Caco-2 (cell line): ENCODE measurements at regions not wholly inside any gene's neighbourhood (a gene's known extent, or its start where the extent isn't known, plus 50 kb on each side); places are given as distances from the start of the nearest gene placed in this dataset.

Experiments
- BruUV-seq: library from RNA; stranded (reverse); fragments of 400-500 nt; replicated peaks from 2 replicates; lab custom pipeline; 2021; lab: Mats Ljungman, UMichigan
- CTCF ChIA-PET: fragments of 300-600 bp; sonication (Branson Sonifier 250); formaldehyde crosslinking; loops from one replicate; lab custom pipeline; 2022; ENCODE audit warnings: antibody characterized with exemption; lab: Charles Lee
- POLR2A ChIA-PET: fragments of 300-600 bp; sonication (Branson Sonifier 250); formaldehyde crosslinking; loops from one replicate; lab custom pipeline; 2022; ENCODE audit warnings: antibody characterized with exemption; lab: Charles Lee
- DNase-seq, 2 experiments: peaks; one replicate each; pipeline versions ENCODE4 v3.0.0 to v3.0.0-alpha.2; 2020 to 2022
- H3K27me3 ChIP-seq: replicated peaks from 2 replicates; pipeline ENCODE4 v1.6.0; 2011; ENCODE audit warnings: low read length; ENCODE audit not compliant: control insufficient read depth, insufficient read depth
- H3K36me3 ChIP-seq: 2 replicates; pipeline ENCODE4 v1.5.1; 2011; ENCODE audit warnings: low read length; ENCODE audit not compliant: control insufficient read depth, insufficient read depth
- H3K4me1 ChIP-seq: fragments of 250-450 bp; sonication (Bioruptor Pico); 2 replicates; pipeline ENCODE4 v1.5.1; 2020; ENCODE audit warnings: mild to moderate bottlenecking
- H3K4me3 ChIP-seq: 2 replicates; pipeline ENCODE4 v1.5.1; 2011; ENCODE audit warnings: low read depth, mild to moderate bottlenecking, control low read depth, low read length
- H3K9me3 ChIP-seq: fragments of 250-450 bp; sonication (Bioruptor Pico); 2 replicates; pipeline ENCODE4 v1.5.1; 2020; ENCODE audit warnings: mild to moderate bottlenecking, moderate library complexity
- H3K27ac Mint-ChIP-seq: one replicate; pipeline ENCODE4 v1.8.0; 2022; ENCODE audit warnings: mixed read lengths; ENCODE audit not compliant: unreplicated experiment
- H3K27me3 Mint-ChIP-seq: one replicate; pipeline ENCODE4 v1.8.0; 2022; ENCODE audit warnings: mixed read lengths; ENCODE audit not compliant: insufficient read depth, unreplicated experiment
- H3K36me3 Mint-ChIP-seq: one replicate; pipeline ENCODE4 v1.8.0; 2022; ENCODE audit warnings: mild to moderate bottlenecking, mixed read lengths; ENCODE audit not compliant: insufficient read depth, unreplicated experiment
- H3K4me1 Mint-ChIP-seq: one replicate; pipeline ENCODE4 v1.8.0; 2022; ENCODE audit warnings: low read depth, mixed read lengths; ENCODE audit not compliant: unreplicated experiment
- H3K4me3 Mint-ChIP-seq: one replicate; pipeline ENCODE4 v1.8.0; 2022; ENCODE audit warnings: mild to moderate bottlenecking, moderate library complexity, mixed read lengths; ENCODE audit not compliant: unreplicated experiment
- H3K9me3 Mint-ChIP-seq: one replicate; pipeline ENCODE4 v1.8.0; 2022; ENCODE audit warnings: mixed read lengths; ENCODE audit not compliant: unreplicated experiment
- intact Hi-C: fragments of 100-400 bp; cut with micrococcal nuclease; formaldehyde crosslinking; loops from one replicate; pipeline ENCODE4 v1.10.0; 2022; ENCODE audit not compliant: unreplicated experiment
- TF ChIP-seq, protein P1 (sequence below), 2 experiments: fragments of 200-600 bp in 1 of 2; IDR thresholded peaks; 1 replicate in 1 of 2; 2 replicates in 1 of 2; pipeline versions ENCODE4 v1.5.1 to v1.8.0; 2011 to 2022; ENCODE audit warnings: antibody characterized with exemption in 1 of 2, control low read depth in 1 of 2, inconsistent platforms in 1 of 2, low read depth in 1 of 2, low read length in 1 of 2, mild to moderate bottlenecking in 1 of 2, moderate library complexity in 1 of 2; ENCODE audit not compliant: insufficient read depth in 1 of 2, severe bottlenecking in 1 of 2, unreplicated experiment in 1 of 2

DNA sequence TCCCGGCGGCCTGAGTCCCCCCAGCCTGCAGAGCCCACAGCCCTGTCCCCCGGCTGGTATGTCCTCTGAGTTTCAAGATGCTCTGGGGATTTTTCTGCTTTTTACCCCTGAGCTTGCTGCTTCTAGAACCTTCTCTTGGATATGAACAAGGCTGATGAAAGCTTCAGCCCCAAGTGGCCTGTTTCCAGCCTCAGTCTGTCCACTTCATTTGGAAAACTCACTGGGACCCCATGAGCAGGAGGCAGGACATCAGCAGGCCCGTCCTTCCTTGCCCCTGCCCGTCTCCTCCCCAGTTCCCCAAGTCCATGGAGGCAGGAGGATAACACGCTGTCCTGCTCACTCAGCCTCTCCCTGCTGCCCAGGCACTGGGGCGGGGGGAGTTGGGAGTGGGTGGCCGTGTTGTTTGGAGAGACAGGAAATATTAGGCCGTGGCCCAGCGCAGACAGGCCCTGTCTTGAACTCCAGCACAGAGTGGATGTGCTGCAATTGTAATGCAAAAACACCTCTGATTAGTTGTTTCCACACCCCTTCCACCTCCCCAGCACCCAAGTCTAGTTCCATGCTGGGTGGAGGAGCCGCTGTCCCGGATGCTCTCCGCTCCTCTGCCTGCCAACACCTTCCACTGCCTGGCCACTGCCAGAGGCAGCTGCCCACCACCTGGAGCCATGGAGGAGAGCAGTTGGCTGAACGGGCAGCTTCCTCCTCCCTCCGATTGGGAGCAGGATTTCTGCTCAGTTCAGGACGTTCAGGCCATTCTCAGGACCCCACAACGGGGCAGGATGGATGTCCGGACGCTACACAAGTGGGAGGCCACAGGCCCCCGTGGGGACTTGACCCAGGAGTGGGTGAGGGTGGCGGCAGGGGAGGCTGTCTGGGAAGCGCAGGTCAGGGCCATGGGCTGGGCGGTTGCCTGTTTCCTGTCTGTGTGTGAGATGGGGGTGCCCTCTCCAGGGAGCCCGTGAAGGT lies 216.9 kb upstream of the GSE1 start:
- no peaks in the 10 kb centered on the region for H3K9me3 Mint-ChIP-seq
- H3K27ac Mint-ChIP-seq = no peak overlapping the region
- Histone ChIP-seq H3K27me3 (no peaks in the 10 kb centered on the region), H3K4me1 (peaks cover 8% of the 10 kb centered on the region), H3K36me3 (no peaks in the 10 kb centered on the region), H3K9me3 (0 out of 2 replicates have a peak, but pooled peaks cover 4% of the 10 kb centered on the region), H3K4me3 (no peak overlapping the region)
- no peaks in the 10 kb centered on the region for H3K36me3 Mint-ChIP-seq
- POLR2A ChIA-PET = no interaction called here
- no peaks in the 10 kb centered on the region for H3K27me3 Mint-ChIP-seq
- TF ChIP-seq, protein P1, sequence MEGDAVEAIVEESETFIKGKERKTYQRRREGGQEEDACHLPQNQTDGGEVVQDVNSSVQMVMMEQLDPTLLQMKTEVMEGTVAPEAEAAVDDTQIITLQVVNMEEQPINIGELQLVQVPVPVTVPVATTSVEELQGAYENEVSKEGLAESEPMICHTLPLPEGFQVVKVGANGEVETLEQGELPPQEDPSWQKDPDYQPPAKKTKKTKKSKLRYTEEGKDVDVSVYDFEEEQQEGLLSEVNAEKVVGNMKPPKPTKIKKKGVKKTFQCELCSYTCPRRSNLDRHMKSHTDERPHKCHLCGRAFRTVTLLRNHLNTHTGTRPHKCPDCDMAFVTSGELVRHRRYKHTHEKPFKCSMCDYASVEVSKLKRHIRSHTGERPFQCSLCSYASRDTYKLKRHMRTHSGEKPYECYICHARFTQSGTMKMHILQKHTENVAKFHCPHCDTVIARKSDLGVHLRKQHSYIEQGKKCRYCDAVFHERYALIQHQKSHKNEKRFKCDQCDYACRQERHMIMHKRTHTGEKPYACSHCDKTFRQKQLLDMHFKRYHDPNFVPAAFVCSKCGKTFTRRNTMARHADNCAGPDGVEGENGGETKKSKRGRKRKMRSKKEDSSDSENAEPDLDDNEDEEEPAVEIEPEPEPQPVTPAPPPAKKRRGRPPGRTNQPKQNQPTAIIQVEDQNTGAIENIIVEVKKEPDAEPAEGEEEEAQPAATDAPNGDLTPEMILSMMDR (IDR thresholded peaks at IDR 0.05; ENCODE audit: insufficient read depth in 1 of 2, low read depth in 1 of 2, low read length in 1 of 2, severe bottlenecking in 1 of 2, unreplicated experiment in 1 of 2) = no peak
- no peak overlapping the region for H3K4me3 Mint-ChIP-seq
- H3K4me1 Mint-ChIP-seq = peaks cover 7% of the 10 kb centered on the region
- no TSS peak for BruUV-seq
- intact Hi-C loops = loop anchor here (5.0 kb wide), 1 partner anchor 79 kb away; no protein-coding TSS in a partner anchor
- peak in 1 of 2 experiments; percentile 33 for DNase-seq
- CTCF ChIA-PET = interaction anchor here (0.6 kb wide), 1 partner anchor 137 kb away, joined by 3 read pairs; no protein-coding TSS in a partner anchor

DNA sequence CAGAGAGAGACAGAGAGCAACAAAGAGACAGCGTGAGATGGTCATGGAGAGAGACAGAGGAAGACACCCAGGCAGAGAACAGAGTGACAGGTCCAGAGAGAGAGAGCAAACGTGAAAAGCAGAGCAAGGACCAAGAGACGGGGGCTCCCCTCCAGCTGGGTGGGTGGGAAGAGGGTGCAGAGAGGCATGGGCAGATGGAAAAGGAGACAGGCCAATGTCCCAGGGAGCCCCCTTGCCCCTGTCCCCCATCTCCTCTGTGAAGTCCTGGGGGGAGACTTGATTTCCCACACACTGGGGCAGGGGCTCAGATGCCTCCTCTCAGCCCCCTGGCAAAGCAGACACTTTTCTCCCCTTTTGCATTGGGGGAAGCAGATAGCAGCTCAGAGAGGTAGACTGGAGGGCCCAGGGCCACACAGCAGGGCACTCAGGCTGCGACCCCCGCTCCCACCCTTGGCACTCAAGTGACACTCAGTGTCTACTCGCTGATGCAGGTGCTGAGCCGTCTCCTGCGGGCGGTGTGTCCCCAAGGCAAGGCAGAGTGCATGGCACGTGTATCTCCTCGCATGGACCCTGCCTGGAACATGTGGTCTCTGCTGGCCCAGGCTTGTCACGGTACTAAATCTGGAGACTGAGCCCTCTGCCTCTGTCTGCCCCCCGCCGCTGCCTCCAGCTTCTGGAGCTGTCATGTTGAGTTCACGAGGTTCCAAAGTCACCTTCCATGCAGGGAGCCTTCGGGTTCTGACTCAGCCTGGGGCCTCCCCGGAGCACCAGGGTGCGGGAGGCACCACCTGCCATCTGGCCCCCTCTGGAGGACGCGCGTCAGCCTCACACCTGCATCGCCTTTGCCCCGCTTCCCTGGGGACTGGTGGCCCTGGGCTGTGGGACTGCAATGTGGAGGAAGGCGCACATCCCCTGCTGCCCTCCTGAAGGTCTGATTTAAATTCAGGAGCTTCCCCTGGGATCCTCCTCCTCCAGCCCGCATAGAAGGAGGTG lies 215.9 kb upstream of the GSE1 start:
- H3K36me3 ChIP-seq = no peaks in the 10 kb centered on the region
- DNase-seq = peak; percentile 78 to 80
- no peak overlapping the region for H3K4me3 ChIP-seq
- TF ChIP-seq, protein P1 (IDR thresholded peaks at IDR 0.05; ENCODE audit: insufficient read depth in 1 of 2, low read depth in 1 of 2, low read length in 1 of 2, severe bottlenecking in 1 of 2, unreplicated experiment in 1 of 2) = peak; percentile 34 to 72
- H3K27me3 ChIP-seq = no peaks in the 10 kb centered on the region
- BruUV-seq = no TSS peak
- Mint-ChIP-seq H3K4me3 (no peak overlapping the region), H3K4me1 (peaks cover 7% of the 10 kb centered on the region), H3K36me3 (no peaks in the 10 kb centered on the region), H3K27ac (no peak overlapping the region), H3K27me3 (no peaks in the 10 kb centered on the region), H3K9me3 (no peaks in the 10 kb centered on the region)
- ChIA-PET POLR2A (interaction anchor here (0.6 kb wide), 1 partner anchor 85 kb away, joined by 3 read pairs; no protein-coding TSS in a partner anchor), CTCF (interaction anchor here (0.6 to 1.3 kb wide), 4 partner anchors 49 to 160 kb away, joined by 3 read pairs; no protein-coding TSS in a partner anchor)
- peaks cover 6% of the 10 kb centered on the region for H3K4me1 ChIP-seq
- intact Hi-C loops = loop anchor here (5.0 kb wide), 1 partner anchor 80 kb away; no protein-coding TSS in a partner anchor
- 0 out of 2 replicates have a peak, but pooled peaks cover 4% of the 10 kb centered on the region for H3K9me3 ChIP-seq
